Glutamatergic neuron (in vitro differentiated cells): ENCODE measurements at regions not wholly inside any gene's neighbourhood (a gene's known extent, or its start where the extent isn't known, plus 50 kb on each side); places are given as distances from the start of the nearest gene placed in this dataset.

Experiments
- DNase-seq: peaks from one replicate; pipeline ENCODE4 v3.0.0; 2022
- H3K27ac Mint-ChIP-seq: one replicate; pipeline ENCODE4 v1.8.0; 2020; ENCODE audit warnings: mild to moderate bottlenecking, mixed read lengths, inconsistent platforms; ENCODE audit not compliant: unreplicated experiment
- H3K27me3 Mint-ChIP-seq: one replicate; pipeline ENCODE4 v1.8.0; 2020; ENCODE audit warnings: mild to moderate bottlenecking, moderate library complexity, mixed read lengths, inconsistent platforms; ENCODE audit not compliant: unreplicated experiment
- H3K36me3 Mint-ChIP-seq: one replicate; pipeline ENCODE4 v1.8.0; 2020; ENCODE audit warnings: mild to moderate bottlenecking, mixed read lengths, inconsistent platforms; ENCODE audit not compliant: unreplicated experiment
- H3K4me1 Mint-ChIP-seq: one replicate; pipeline ENCODE4 v1.8.0; 2020; ENCODE audit warnings: mild to moderate bottlenecking, low read depth, mixed read lengths, inconsistent platforms; ENCODE audit not compliant: unreplicated experiment
- H3K4me3 Mint-ChIP-seq: one replicate; pipeline ENCODE4 v1.8.0; 2020; ENCODE audit warnings: mild to moderate bottlenecking, mixed read lengths, inconsistent platforms; ENCODE audit not compliant: unreplicated experiment
- H3K9me3 Mint-ChIP-seq: one replicate; pipeline ENCODE4 v1.8.0; 2020; ENCODE audit warnings: mild to moderate bottlenecking, moderate library complexity, mixed read lengths, inconsistent platforms; ENCODE audit not compliant: unreplicated experiment
- TF ChIP-seq, protein P1 (sequence below): fragments of 200-600 bp; sonication (generic); IDR thresholded peaks from one replicate; pipeline ENCODE4 v1.5.0; 2021; ENCODE audit not compliant: partially characterized antibody, unreplicated experiment

GRCh38 chr16:62177351-62178203 lies 141.3 kb upstream of the CDH8 start:
- Mint-ChIP-seq H3K9me3 (no peaks in the 10 kb centered on the region), H3K4me1 (no peaks in the 10 kb centered on the region), H3K4me3 (no peak overlapping the region), H3K36me3 (no peaks in the 10 kb centered on the region), H3K27ac (no peak overlapping the region), H3K27me3 (no peaks in the 10 kb centered on the region)
- TF ChIP-seq, protein P1, sequence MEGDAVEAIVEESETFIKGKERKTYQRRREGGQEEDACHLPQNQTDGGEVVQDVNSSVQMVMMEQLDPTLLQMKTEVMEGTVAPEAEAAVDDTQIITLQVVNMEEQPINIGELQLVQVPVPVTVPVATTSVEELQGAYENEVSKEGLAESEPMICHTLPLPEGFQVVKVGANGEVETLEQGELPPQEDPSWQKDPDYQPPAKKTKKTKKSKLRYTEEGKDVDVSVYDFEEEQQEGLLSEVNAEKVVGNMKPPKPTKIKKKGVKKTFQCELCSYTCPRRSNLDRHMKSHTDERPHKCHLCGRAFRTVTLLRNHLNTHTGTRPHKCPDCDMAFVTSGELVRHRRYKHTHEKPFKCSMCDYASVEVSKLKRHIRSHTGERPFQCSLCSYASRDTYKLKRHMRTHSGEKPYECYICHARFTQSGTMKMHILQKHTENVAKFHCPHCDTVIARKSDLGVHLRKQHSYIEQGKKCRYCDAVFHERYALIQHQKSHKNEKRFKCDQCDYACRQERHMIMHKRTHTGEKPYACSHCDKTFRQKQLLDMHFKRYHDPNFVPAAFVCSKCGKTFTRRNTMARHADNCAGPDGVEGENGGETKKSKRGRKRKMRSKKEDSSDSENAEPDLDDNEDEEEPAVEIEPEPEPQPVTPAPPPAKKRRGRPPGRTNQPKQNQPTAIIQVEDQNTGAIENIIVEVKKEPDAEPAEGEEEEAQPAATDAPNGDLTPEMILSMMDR = no peak
- no peak for DNase-seq

DNA sequence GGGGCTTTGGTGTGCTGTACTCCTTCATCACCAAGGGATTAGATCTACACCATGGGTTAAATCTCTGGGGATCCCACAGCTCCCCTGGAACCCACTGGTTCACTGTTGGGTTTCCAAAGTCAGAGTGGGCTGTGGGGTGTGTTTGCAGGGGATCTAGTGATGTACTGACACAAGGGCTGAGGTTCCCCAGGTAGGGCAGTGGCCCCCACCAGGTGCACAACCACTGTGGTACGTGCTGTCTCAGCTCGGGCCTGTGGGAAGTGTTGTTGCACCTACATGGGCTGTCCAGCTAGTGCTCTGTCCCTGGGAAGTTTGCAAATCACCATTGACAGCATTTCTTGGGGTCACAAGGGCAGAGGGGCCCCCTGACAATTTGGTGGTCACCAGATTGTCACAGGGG lies 134.4 kb upstream of the CDH8 start:
- H3K4me1 Mint-ChIP-seq = no peaks in the 10 kb centered on the region
- no peaks in the 10 kb centered on the region for H3K36me3 Mint-ChIP-seq
- TF ChIP-seq, protein P1 = no peak
- no peak overlapping the region for H3K4me3 Mint-ChIP-seq
- DNase-seq = no peak
- no peaks in the 10 kb centered on the region for H3K27me3 Mint-ChIP-seq
- no peak overlapping the region for H3K27ac Mint-ChIP-seq
- H3K9me3 Mint-ChIP-seq = no peaks in the 10 kb centered on the region

GRCh38 chr16:62167551-62167950 lies 131.3 kb upstream of the CDH8 start:
- H3K27me3 Mint-ChIP-seq = no peaks in the 10 kb centered on the region
- TF ChIP-seq, protein P1 = no peak
- no peak overlapping the region for H3K27ac Mint-ChIP-seq
- no peaks in the 10 kb centered on the region for H3K9me3 Mint-ChIP-seq
- H3K36me3 Mint-ChIP-seq = no peaks in the 10 kb centered on the region
- H3K4me1 Mint-ChIP-seq = no peaks in the 10 kb centered on the region
- H3K4me3 Mint-ChIP-seq = no peak overlapping the region
- no peak for DNase-seq

DNA sequence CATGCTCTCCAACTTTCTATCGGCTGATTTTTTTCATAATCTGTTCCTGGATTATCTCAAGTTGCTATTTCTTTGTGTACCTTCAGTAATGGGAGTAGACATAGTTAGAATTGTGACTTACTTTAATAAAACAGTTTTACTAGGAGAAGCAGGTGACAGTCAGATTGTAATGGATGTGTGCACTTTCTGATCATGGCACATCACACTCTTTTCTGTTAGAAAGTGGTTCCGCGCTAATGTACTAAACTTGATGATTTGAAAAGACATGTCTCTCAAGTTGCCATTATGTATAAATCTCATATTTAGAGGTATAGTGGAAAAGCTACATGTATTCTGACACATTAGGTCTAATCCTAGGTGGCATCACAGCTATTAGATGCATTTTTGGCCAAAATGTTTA lies 121.3 kb upstream of the CDH8 start:
- no peak overlapping the region for H3K4me3 Mint-ChIP-seq
- H3K27ac Mint-ChIP-seq = no peak overlapping the region
- no peaks in the 10 kb centered on the region for H3K27me3 Mint-ChIP-seq
- DNase-seq = no peak
- TF ChIP-seq, protein P1 = no peak
- no peaks in the 10 kb centered on the region for H3K36me3 Mint-ChIP-seq
- H3K4me1 Mint-ChIP-seq = no peaks in the 10 kb centered on the region
- H3K9me3 Mint-ChIP-seq = no peaks in the 10 kb centered on the region

- no peak for DNase-seq
- H3K4me1 Mint-ChIP-seq = no peaks in the 10 kb centered on the region
- no peaks in the 10 kb centered on the region for H3K9me3 Mint-ChIP-seq
- TF ChIP-seq, protein P1 = no peak
- no peaks in the 10 kb centered on the region for H3K27me3 Mint-ChIP-seq
- no peaks in the 10 kb centered on the region for H3K36me3 Mint-ChIP-seq
- no peak overlapping the region for H3K4me3 Mint-ChIP-seq
- no peak overlapping the region for H3K27ac Mint-ChIP-seq
Observed at GRCh38 chr16:62156971-62157370, 120.7 kb upstream of the CDH8 start.
